ENCODE measurements at regions not wholly inside any gene's neighbourhood (a gene's known extent, or its start where the extent isn't known, plus 50 kb on each side); places are given as distances from the start of the nearest gene placed in this dataset.

DNA sequence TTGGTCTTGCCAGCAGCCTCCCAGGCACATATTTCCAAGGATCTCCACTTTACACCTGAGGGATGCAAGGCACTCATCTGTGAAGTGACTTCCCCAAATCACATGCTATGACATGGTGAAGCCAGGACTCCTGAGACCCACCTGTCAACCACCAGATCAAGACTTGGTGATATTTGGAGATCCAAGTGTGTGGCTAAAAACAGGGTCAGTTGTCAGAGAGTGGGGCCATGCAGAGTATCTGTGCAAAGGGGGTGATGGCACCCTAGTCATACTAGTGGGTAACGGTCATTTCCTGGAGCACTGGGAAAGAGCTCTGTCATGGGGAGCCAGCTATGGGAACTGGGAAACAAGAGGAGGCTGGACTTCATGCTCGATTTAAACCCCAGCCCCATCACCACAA, 218.4 kb upstream of the IRS2 start:
- WGBS: 85% methylated on average over 2 of the region's 2 CpGs
- H3K9me3 ChIP-seq (ENCODE audit: control insufficient read depth in 4 of 4, low read length in 3 of 4): no peaks in the 10 kb centered on the region
- H3K9ac ChIP-seq (ENCODE audit: low read depth in 1 of 2, low read length in 2 of 2): no peak overlapping the region
- no peak for DNase-seq (ENCODE audit: low spot score)
- peaks cover 0 to 3% (median under 1%) of the 10 kb centered on the region in 4 donors for H3K4me1 ChIP-seq (ENCODE audit: control insufficient read depth in 4 of 4, insufficient read depth in 4 of 4, low read length in 3 of 4)
- no peaks in the 10 kb centered on the region for H3K27me3 ChIP-seq (ENCODE audit: control insufficient read depth in 4 of 4, insufficient read depth in 4 of 4, low read length in 3 of 4)
- TF ChIP-seq GABPA (IDR thresholded peaks at IDR 0.05 in 1 of 2, conservative IDR thresholded peaks at IDR 0.05 in 1 of 2) (no peak), TAF1 (conservative IDR thresholded peaks at IDR 0.05) (no peak)
- H3K4me3 ChIP-seq (ENCODE audit: low read depth in 1 of 3, low read length in 3 of 3): no peak overlapping the region
- no peaks in the 10 kb centered on the region for H3K36me3 ChIP-seq (ENCODE audit: control insufficient read depth in 4 of 4, insufficient read depth in 3 of 4, low read depth in 1 of 4, low read length in 3 of 4)
- no peak overlapping the region for H3K27ac ChIP-seq (ENCODE audit: low read depth in 1 of 2, low read length in 2 of 2)

DNA sequence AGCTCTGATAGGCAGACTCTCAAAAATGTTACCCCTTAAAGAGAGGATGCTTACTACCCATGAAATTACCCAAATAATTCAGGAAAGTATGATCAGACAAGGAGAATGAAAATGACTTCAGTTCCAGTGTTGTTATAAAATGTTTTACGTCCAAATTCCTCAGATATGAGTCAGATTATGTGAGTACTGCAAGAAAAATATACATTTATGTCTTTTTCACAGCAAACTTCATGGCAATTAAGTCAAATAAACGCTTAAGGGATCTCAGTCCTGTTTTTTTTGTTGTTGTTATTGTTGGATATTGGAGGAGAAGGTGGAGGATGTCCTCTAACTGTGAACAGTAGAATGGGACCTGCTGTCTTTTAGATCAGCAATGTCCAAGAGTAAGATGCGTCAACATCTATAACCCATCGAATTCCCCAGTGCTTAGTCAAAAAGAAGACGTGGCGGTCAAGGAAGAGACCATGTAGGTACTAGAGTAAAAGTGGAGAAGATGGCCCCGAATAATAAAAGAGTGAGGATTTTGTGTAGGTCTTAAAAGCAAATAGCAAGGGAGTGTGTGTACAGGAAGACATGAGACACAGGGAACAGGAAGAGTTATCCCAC, 215.4 kb upstream of the IRS2 start:
- Histone ChIP-seq H3K9me3 (ENCODE audit: control insufficient read depth in 4 of 4, low read length in 3 of 4) (no peaks in the 10 kb centered on the region), H3K36me3 (ENCODE audit: control insufficient read depth in 4 of 4, insufficient read depth in 3 of 4, low read depth in 1 of 4, low read length in 3 of 4) (no peaks in the 10 kb centered on the region), H3K27ac (ENCODE audit: low read depth in 1 of 2, low read length in 2 of 2) (no peak overlapping the region), H3K4me1 (ENCODE audit: control insufficient read depth in 4 of 4, insufficient read depth in 4 of 4, low read length in 3 of 4) (peaks cover 2 to 28% (median 24%) of the 10 kb centered on the region in 4 donors), H3K27me3 (ENCODE audit: control insufficient read depth in 4 of 4, insufficient read depth in 4 of 4, low read length in 3 of 4) (no peaks in the 10 kb centered on the region), H3K4me3 (ENCODE audit: low read depth in 1 of 3, low read length in 3 of 3) (no peak overlapping the region), H3K9ac (ENCODE audit: low read depth in 1 of 2, low read length in 2 of 2) (no peak overlapping the region)
- WGBS: 86% methylated on average over 7 of the region's 7 CpGs
- TF ChIP-seq, protein P1, sequence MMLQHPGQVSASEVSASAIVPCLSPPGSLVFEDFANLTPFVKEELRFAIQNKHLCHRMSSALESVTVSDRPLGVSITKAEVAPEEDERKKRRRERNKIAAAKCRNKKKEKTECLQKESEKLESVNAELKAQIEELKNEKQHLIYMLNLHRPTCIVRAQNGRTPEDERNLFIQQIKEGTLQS (IDR thresholded peaks at IDR 0.05): no peak
- TF ChIP-seq EGR1 (IDR thresholded peaks at IDR 0.05; ENCODE audit: low read depth in 2 of 2): no peak
- TF ChIP-seq NR2F2 (IDR thresholded peaks at IDR 0.05): no peak
- TF ChIP-seq GABPA (IDR thresholded peaks at IDR 0.05 in 1 of 2, conservative IDR thresholded peaks at IDR 0.05 in 1 of 2): no peak
- TF ChIP-seq TAF1 (conservative IDR thresholded peaks at IDR 0.05): no peak
- no peak for TF ChIP-seq FOXA1 (IDR thresholded peaks at IDR 0.05)
- no peak for DNase-seq (ENCODE audit: low spot score)

DNA sequence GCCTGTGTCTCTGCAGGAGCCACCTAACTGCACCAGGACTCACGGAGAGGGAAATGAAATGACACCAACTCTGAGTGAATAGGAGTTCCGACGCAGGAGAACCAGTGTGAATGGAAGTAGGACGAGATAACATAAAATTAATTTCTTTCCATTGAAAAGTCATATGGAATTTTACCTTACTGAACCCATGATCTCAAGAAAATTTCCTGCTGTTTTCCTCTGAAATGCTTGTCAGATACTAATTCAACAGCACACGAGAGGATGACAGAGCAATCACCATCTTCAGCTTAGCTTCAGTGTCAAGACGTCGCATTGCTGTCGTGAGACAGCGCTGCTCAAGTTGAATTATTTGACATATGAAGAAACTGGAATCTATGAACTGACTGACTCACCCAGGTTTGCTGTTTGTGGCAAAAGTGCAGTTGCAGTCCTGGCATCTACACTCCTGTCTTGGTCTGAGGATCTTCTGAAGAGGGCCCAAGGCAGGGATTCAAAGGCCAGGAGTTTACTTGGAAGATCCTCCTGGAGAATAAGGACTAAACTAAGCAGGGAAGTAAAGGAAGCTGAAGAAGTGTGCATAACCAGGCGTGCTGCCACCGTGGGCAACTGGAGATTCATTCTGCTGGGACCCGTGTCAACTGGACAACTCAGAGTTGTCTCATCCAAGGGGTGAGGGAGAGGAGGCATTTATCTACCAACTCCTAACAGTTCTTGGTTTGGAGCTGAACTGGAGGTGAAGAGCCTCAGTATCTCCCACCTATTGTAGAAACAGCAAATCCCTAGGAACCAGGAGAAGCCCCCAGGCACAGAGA, 214.4 kb upstream of the IRS2 start:
- no peak for DNase-seq (ENCODE audit: low spot score)

More for the DNA sequence above, 214.4 kb upstream of the IRS2 start:
- 94% methylated on average over 12 of the region's 12 CpGs for WGBS
- H3K27ac ChIP-seq (ENCODE audit: low read depth in 1 of 2, low read length in 2 of 2): no peak overlapping the region
- no peaks in the 10 kb centered on the region for H3K36me3 ChIP-seq (ENCODE audit: control insufficient read depth in 4 of 4, insufficient read depth in 3 of 4, low read depth in 1 of 4, low read length in 3 of 4)
- no peak overlapping the region for H3K4me3 ChIP-seq (ENCODE audit: low read depth in 1 of 3, low read length in 3 of 3)
- H3K27me3 ChIP-seq (ENCODE audit: control insufficient read depth in 4 of 4, insufficient read depth in 4 of 4, low read length in 3 of 4): no peaks in the 10 kb centered on the region
- H3K4me1 ChIP-seq (ENCODE audit: control insufficient read depth in 4 of 4, insufficient read depth in 4 of 4, low read length in 3 of 4): peaks cover 2 to 28% (median 24%) of the 10 kb centered on the region in 4 donors
- H3K9ac ChIP-seq (ENCODE audit: low read depth in 1 of 2, low read length in 2 of 2): no peak overlapping the region
- TF ChIP-seq JUND (IDR thresholded peaks at IDR 0.05) (no peak), TAF1 (conservative IDR thresholded peaks at IDR 0.05) (no peak)
- TF ChIP-seq, protein P2, sequence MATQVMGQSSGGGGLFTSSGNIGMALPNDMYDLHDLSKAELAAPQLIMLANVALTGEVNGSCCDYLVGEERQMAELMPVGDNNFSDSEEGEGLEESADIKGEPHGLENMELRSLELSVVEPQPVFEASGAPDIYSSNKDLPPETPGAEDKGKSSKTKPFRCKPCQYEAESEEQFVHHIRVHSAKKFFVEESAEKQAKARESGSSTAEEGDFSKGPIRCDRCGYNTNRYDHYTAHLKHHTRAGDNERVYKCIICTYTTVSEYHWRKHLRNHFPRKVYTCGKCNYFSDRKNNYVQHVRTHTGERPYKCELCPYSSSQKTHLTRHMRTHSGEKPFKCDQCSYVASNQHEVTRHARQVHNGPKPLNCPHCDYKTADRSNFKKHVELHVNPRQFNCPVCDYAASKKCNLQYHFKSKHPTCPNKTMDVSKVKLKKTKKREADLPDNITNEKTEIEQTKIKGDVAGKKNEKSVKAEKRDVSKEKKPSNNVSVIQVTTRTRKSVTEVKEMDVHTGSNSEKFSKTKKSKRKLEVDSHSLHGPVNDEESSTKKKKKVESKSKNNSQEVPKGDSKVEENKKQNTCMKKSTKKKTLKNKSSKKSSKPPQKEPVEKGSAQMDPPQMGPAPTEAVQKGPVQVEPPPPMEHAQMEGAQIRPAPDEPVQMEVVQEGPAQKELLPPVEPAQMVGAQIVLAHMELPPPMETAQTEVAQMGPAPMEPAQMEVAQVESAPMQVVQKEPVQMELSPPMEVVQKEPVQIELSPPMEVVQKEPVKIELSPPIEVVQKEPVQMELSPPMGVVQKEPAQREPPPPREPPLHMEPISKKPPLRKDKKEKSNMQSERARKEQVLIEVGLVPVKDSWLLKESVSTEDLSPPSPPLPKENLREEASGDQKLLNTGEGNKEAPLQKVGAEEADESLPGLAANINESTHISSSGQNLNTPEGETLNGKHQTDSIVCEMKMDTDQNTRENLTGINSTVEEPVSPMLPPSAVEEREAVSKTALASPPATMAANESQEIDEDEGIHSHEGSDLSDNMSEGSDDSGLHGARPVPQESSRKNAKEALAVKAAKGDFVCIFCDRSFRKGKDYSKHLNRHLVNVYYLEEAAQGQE (IDR thresholded peaks at IDR 0.05): no peak
- no peaks in the 10 kb centered on the region for H3K9me3 ChIP-seq (ENCODE audit: control insufficient read depth in 4 of 4, low read length in 3 of 4)
